Ishikawa (cell line): ENCODE measurements at regions not wholly inside any gene's neighbourhood (a gene's known extent, or its start where the extent isn't known, plus 50 kb on each side); places are given as distances from the start of the nearest gene placed in this dataset.

Experiments
- CREB1 ChIP-seq: IDR thresholded peaks from 2 replicates; pipeline ENCODE4 v1.6.1; 2012; ENCODE audit warnings: low read depth
- EGR1 ChIP-seq: IDR thresholded peaks from 2 replicates; pipeline ENCODE4 v1.6.1; 2012
- EP300 ChIP-seq: IDR thresholded peaks from 2 replicates; pipeline ENCODE4 v1.6.1; 2012; ENCODE audit warnings: borderline replicate concordance
- MAX ChIP-seq: IDR thresholded peaks from 2 replicates; pipeline ENCODE4 v1.6.1; 2012
- NFIC ChIP-seq: IDR thresholded peaks from 2 replicates; pipeline ENCODE4 v1.6.1; 2012
- RAD21 ChIP-seq: IDR thresholded peaks from 2 replicates; pipeline ENCODE4 v1.6.1; 2012; ENCODE audit warnings: low read depth
- REST ChIP-seq: IDR thresholded peaks from 2 replicates; pipeline ENCODE4 v1.6.1; 2012; ENCODE audit warnings: low read depth, mild to moderate bottlenecking
- TAF1 ChIP-seq: IDR thresholded peaks from 2 replicates; pipeline ENCODE4 v1.6.1; 2012; ENCODE audit warnings: low read depth, mild to moderate bottlenecking
- TEAD4 ChIP-seq: IDR thresholded peaks from 2 replicates; pipeline ENCODE4 v1.6.1; 2012
- YY1 ChIP-seq: IDR thresholded peaks from 2 replicates; pipeline ENCODE4 v1.6.1; 2012; ENCODE audit warnings: low read depth

GRCh38 chr6:125507987-125508655 lies 206.4 kb upstream of the HDDC2 start:
- no peak for TF ChIP-seq YY1
- TF ChIP-seq REST: no peak
- no peak for TF ChIP-seq TAF1
- no peak for TF ChIP-seq TEAD4
- TF ChIP-seq EP300: no peak
- no peak for TF ChIP-seq NFIC
- TF ChIP-seq CREB1: no peak
- no peak for TF ChIP-seq RAD21
- no peak for TF ChIP-seq MAX
- TF ChIP-seq EGR1: no peak
